Endothelial cell (in vitro differentiated cells): ENCODE measurements at regions not wholly inside any gene's neighbourhood (a gene's known extent, or its start where the extent isn't known, plus 50 kb on each side); places are given as distances from the start of the nearest gene placed in this dataset.

Experiments used
- DNase-seq: peaks from one replicate; pipeline ENCODE4 v3.0.0; 2021; ENCODE audit warnings: low spot score
- H3K27ac Mint-ChIP-seq: one replicate; pipeline ENCODE4 v1.8.0; 2021; ENCODE audit warnings: mixed read lengths, inconsistent platforms; ENCODE audit not compliant: unreplicated experiment
- H3K27me3 Mint-ChIP-seq: one replicate; pipeline ENCODE4 v1.8.0; 2021; ENCODE audit warnings: mild to moderate bottlenecking, moderate library complexity, mixed read lengths, inconsistent platforms; ENCODE audit not compliant: unreplicated experiment
- H3K36me3 Mint-ChIP-seq: one replicate; pipeline ENCODE4 v1.8.0; 2021; ENCODE audit warnings: mild to moderate bottlenecking, low read depth, mixed read lengths, inconsistent platforms; ENCODE audit not compliant: unreplicated experiment
- H3K4me1 Mint-ChIP-seq: one replicate; pipeline ENCODE4 v1.8.0; 2021; ENCODE audit warnings: mild to moderate bottlenecking, mixed read lengths, inconsistent platforms; ENCODE audit not compliant: unreplicated experiment
- H3K4me3 Mint-ChIP-seq: one replicate; pipeline ENCODE4 v1.8.0; 2021; ENCODE audit warnings: mild to moderate bottlenecking, mixed read lengths, inconsistent platforms; ENCODE audit not compliant: unreplicated experiment
- H3K9me3 Mint-ChIP-seq: one replicate; pipeline ENCODE4 v1.8.0; 2021; ENCODE audit warnings: mixed read lengths, inconsistent platforms; ENCODE audit not compliant: unreplicated experiment
- CTCF ChIP-seq: fragments of 200-600 bp; sonication (generic); IDR thresholded peaks from one replicate; pipeline ENCODE4 v1.5.0; 2021; ENCODE audit warnings: antibody characterized with exemption; ENCODE audit not compliant: unreplicated experiment

- no peak overlapping the region for H3K4me3 Mint-ChIP-seq
- no peak overlapping the region for H3K27ac Mint-ChIP-seq
- no peaks in the 10 kb centered on the region for H3K4me1 Mint-ChIP-seq
- H3K36me3 Mint-ChIP-seq = no peaks in the 10 kb centered on the region
- no peak for TF ChIP-seq CTCF
- H3K9me3 Mint-ChIP-seq = no peaks in the 10 kb centered on the region
- H3K27me3 Mint-ChIP-seq = peaks cover 1% of the 10 kb centered on the region
- no peak for DNase-seq
Observed at GRCh38 chr3:145754605-145755289, 406.2 kb downstream of the PLOD2 start.

- no peaks in the 10 kb centered on the region for H3K9me3 Mint-ChIP-seq
Observed at GRCh38 chr3:145760036-145760435, 400.9 kb downstream of the PLOD2 start.

GRCh38 chr3:145767909-145768308 lies 393.1 kb downstream of the PLOD2 start:
- TF ChIP-seq CTCF = peak; percentile 56
- Mint-ChIP-seq H3K27me3 (no peaks in the 10 kb centered on the region), H3K4me1 (no peaks in the 10 kb centered on the region), H3K36me3 (no peaks in the 10 kb centered on the region), H3K4me3 (no peak overlapping the region), H3K27ac (no peak overlapping the region), H3K9me3 (no peaks in the 10 kb centered on the region)
- no peak for DNase-seq

More at GRCh38 chr3:145760036-145760435, 400.9 kb downstream of the PLOD2 start:
- no peak overlapping the region for H3K27ac Mint-ChIP-seq
- H3K27me3 Mint-ChIP-seq = peaks cover 1% of the 10 kb centered on the region
- H3K36me3 Mint-ChIP-seq = no peaks in the 10 kb centered on the region
- H3K4me3 Mint-ChIP-seq = no peak overlapping the region
- no peak for TF ChIP-seq CTCF
- no peak for DNase-seq
- no peaks in the 10 kb centered on the region for H3K4me1 Mint-ChIP-seq

GRCh38 chr3:145776782-145777408 lies 384.1 kb downstream of the PLOD2 start:
- TF ChIP-seq CTCF = peak; percentile 85
- peak; percentile 72 for DNase-seq
- Mint-ChIP-seq H3K36me3 (no peaks in the 10 kb centered on the region), H3K27ac (no peak overlapping the region), H3K4me3 (no peak overlapping the region), H3K9me3 (no peaks in the 10 kb centered on the region), H3K4me1 (no peaks in the 10 kb centered on the region), H3K27me3 (peaks cover 1% of the 10 kb centered on the region)

- TF ChIP-seq CTCF = no peak
- Mint-ChIP-seq H3K4me1 (no peaks in the 10 kb centered on the region), H3K4me3 (no peak overlapping the region), H3K36me3 (no peaks in the 10 kb centered on the region), H3K27ac (no peak overlapping the region), H3K27me3 (peaks cover under 1% of the 10 kb centered on the region), H3K9me3 (no peaks in the 10 kb centered on the region)
- no peak for DNase-seq
Observed at GRCh38 chr3:145780301-145780700, 380.7 kb downstream of the PLOD2 start.
